PC-3 (cell line): ENCODE measurements at regions not wholly inside any gene's neighbourhood (a gene's known extent, or its start where the extent isn't known, plus 50 kb on each side); places are given as distances from the start of the nearest gene placed in this dataset.

ENCODE experiments used
- EZH2 ChIP-seq: fragments of 300-600 bp; sonication (generic); IDR thresholded peaks from one replicate; pipeline ENCODE4 v1.6.1; 2017; ENCODE audit warnings: antibody characterized with exemption, mild to moderate bottlenecking, low read length; ENCODE audit not compliant: unreplicated experiment
- EZH2phosphoT487 ChIP-seq: fragments of 300-600 bp; sonication (generic); IDR thresholded peaks from 2 replicates; pipeline ENCODE4 v1.6.1; 2018; ENCODE audit warnings: mild to moderate bottlenecking, antibody characterized with exemption, low read length, borderline replicate concordance
- TF ChIP-seq, protein P1 (sequence below): fragments of 300-600 bp; sonication (generic); conservative IDR thresholded peaks from 2 replicates; pipeline ENCODE4 v1.5.1; 2017; ENCODE audit warnings: antibody characterized with exemption, low read depth, mild to moderate bottlenecking, low read length

DNA sequence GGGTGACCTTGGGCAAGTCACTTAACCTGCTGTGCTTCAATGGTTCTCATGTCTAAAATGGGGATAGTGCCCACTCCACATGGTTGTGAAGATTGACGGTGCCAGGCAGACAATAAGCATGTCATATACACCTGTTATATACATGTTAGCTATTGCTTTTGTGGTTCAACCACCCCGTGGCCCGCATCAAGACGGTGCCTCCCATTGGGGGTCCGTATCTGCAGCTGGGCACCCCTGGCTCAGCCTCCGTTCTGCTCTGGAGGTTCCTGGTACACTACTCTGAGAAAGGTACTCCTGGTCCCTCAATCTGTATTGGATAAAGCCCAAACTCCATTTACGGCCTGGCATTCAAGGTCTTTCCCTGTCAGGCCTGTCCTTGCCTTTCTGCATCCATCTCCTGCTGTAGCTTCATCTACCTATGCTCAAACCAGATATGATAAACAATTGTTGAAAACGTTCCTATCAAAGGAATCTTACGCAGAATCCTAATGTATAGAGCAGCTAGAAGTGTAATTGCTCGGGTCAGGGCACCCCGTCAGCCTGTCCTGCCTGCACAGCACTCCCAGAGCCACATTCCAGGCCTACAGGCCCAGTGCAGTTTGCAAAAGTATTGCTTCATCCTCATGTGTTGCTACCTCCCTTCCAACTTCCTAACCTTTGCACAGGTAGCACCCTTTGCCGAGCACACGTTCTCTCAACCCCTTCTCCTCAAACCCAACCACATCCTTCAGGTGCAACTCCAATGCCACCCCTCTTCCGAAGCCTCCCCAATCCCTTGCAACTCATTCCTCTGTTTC is 194.9 kb downstream of the BCR start:
- no peak for TF ChIP-seq EZH2
- TF ChIP-seq, protein P1, sequence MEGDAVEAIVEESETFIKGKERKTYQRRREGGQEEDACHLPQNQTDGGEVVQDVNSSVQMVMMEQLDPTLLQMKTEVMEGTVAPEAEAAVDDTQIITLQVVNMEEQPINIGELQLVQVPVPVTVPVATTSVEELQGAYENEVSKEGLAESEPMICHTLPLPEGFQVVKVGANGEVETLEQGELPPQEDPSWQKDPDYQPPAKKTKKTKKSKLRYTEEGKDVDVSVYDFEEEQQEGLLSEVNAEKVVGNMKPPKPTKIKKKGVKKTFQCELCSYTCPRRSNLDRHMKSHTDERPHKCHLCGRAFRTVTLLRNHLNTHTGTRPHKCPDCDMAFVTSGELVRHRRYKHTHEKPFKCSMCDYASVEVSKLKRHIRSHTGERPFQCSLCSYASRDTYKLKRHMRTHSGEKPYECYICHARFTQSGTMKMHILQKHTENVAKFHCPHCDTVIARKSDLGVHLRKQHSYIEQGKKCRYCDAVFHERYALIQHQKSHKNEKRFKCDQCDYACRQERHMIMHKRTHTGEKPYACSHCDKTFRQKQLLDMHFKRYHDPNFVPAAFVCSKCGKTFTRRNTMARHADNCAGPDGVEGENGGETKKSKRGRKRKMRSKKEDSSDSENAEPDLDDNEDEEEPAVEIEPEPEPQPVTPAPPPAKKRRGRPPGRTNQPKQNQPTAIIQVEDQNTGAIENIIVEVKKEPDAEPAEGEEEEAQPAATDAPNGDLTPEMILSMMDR = no peak
- TF ChIP-seq EZH2phosphoT487 = no peak
